ENCODE measurements at regions not wholly inside any gene's neighbourhood (a gene's known extent, or its start where the extent isn't known, plus 50 kb on each side); places are given as distances from the start of the nearest gene placed in this dataset.
"Not testable (repeated sequence)": the region's sequence is repeated elsewhere in the genome, so short reads cannot be mapped to it uniquely, and the experiment has no call there.

GRCh38 chr21:34274001-34274400 is 89.8 kb upstream of the KCNE2 start:
- DNase-seq = no peak

- DNase-seq = peak; percentile 52 to 54
Measured at GRCh38 chr21:34276711-34277425, 86.9 kb upstream of the KCNE2 start.

- DNase-seq = no peak
Measured at GRCh38 chr21:34278451-34278850, 85.4 kb upstream of the KCNE2 start.

- DNase-seq = no peak
Measured at GRCh38 chr21:34279285-34279684, 84.5 kb upstream of the KCNE2 start.

GRCh38 chr21:34279883-34280282 is 83.9 kb upstream of the KCNE2 start:
- DNase-seq = no peak

- DNase-seq = no peak
Measured at GRCh38 chr21:34280389-34280795, 83.4 kb upstream of the KCNE2 start.

GRCh38 chr21:34280959-34281358 is 82.8 kb upstream of the KCNE2 start:
- DNase-seq = no peak

GRCh38 chr21:34282223-34282622 is 81.6 kb upstream of the KCNE2 start:
- DNase-seq = no peak

- no peak for DNase-seq
Measured at GRCh38 chr21:34284666-34285065, 79.1 kb upstream of the KCNE2 start.

GRCh38 chr21:34288042-34288441 is 75.8 kb upstream of the KCNE2 start:
- not testable (repeated sequence) for DNase-seq

GRCh38 chr21:34289856-34290255 is 74.0 kb upstream of the KCNE2 start:
- DNase-seq = no peak

GRCh38 chr21:34296878-34297277 is 66.9 kb upstream of the KCNE2 start:
- DNase-seq = no peak

- DNase-seq = no peak
Measured at GRCh38 chr21:34298534-34299167, 65.2 kb upstream of the KCNE2 start.

- DNase-seq = no peak
Measured at GRCh38 chr21:34299168-34299539, 64.7 kb upstream of the KCNE2 start.

GRCh38 chr21:34302521-34302920 is 61.3 kb upstream of the KCNE2 start:
- no peak for DNase-seq

GRCh38 chr21:34305605-34306604 is 57.9 kb upstream of the KCNE2 start:
- DNase-seq = no peak

- no peak for DNase-seq
Measured at GRCh38 chr21:34307991-34308532, 55.7 kb upstream of the KCNE2 start.

- no peak for DNase-seq
Measured at GRCh38 chr21:34311561-34312330, 52.1 kb upstream of the KCNE2 start.

GRCh38 chr21:34313116-34313515 is 50.7 kb upstream of the KCNE2 start:
- DNase-seq = no peak
